ENCODE measurements at regions not wholly inside any gene's neighbourhood (a gene's known extent, or its start where the extent isn't known, plus 50 kb on each side); places are given as distances from the start of the nearest gene placed in this dataset.

DNA sequence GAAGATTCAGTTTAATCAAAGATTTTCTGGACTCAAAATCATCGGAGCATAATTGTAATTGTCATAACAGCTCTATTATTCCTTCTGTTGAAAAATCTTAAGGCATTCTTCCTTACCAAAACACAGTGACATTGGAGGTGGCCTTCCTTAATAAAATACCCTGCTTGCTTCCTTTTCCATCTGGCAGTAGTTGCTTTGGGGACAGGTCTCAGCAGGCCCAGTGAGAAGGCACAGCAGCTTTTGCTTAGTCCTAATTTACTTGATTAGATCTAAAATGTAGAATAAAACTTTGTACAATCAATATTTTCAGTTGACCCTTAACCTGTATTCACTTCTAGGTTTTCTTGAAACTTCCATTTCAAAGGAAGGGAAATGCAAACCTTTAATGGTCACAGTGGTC is 471.6 kb downstream of the PCDH20 start:
- H3K4me1 ChIP-seq, result no peaks in the 10 kb centered on the region
- no peak overlapping the region for H3K27ac ChIP-seq
- TF ChIP-seq, protein P1, sequence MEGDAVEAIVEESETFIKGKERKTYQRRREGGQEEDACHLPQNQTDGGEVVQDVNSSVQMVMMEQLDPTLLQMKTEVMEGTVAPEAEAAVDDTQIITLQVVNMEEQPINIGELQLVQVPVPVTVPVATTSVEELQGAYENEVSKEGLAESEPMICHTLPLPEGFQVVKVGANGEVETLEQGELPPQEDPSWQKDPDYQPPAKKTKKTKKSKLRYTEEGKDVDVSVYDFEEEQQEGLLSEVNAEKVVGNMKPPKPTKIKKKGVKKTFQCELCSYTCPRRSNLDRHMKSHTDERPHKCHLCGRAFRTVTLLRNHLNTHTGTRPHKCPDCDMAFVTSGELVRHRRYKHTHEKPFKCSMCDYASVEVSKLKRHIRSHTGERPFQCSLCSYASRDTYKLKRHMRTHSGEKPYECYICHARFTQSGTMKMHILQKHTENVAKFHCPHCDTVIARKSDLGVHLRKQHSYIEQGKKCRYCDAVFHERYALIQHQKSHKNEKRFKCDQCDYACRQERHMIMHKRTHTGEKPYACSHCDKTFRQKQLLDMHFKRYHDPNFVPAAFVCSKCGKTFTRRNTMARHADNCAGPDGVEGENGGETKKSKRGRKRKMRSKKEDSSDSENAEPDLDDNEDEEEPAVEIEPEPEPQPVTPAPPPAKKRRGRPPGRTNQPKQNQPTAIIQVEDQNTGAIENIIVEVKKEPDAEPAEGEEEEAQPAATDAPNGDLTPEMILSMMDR (IDR thresholded peaks at IDR 0.05), result no peak
- no peaks in the 10 kb centered on the region for H3K27me3 ChIP-seq
- no peak overlapping the region for H3K4me3 ChIP-seq
- WGBS, 2 donors, result 90% methylated on average over 1 of the region's 1 CpG
- ATAC-seq (no peak), FAIRE-seq (no peak), DNase-seq (no peak)
- intact Hi-C loops (cut with DNase I), result no loop called here
- no peaks in the 10 kb centered on the region for H3K36me3 ChIP-seq
- no peaks in the 10 kb centered on the region for H3K9me3 ChIP-seq

DNA sequence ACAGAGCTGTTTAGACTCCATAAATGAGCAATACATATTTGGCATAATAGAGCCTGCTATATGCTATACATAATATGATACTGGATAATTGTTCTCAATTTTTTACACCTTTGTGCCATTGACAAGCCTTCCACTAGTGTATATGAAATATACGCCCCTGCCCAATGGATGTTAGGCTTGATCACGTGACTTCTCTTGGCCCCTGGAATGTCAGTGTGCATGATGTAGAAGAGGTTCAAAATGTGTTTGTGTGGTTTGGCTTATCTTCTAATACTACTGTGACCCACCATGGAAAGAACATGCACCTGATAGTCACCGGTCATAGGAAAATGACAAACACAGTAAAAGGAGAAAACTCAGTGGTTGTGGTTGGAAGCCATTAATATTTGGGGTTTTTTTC is 479.4 kb downstream of the PCDH20 start:
- TF ChIP-seq, protein P1 (IDR thresholded peaks at IDR 0.05), result no peak
- 51 to 65% methylated on average over 3 of the region's 3 CpGs for WGBS, 2 donors
- H3K27me3 ChIP-seq, result no peaks in the 10 kb centered on the region
- no peaks in the 10 kb centered on the region for H3K4me1 ChIP-seq
- ATAC-seq, result no peak
- H3K36me3 ChIP-seq, result no peaks in the 10 kb centered on the region
- no peaks in the 10 kb centered on the region for H3K9me3 ChIP-seq
- intact Hi-C loops (cut with DNase I), result no loop called here
- no peak for FAIRE-seq
- DNase-seq, result no peak
- H3K4me3 ChIP-seq, result no peak overlapping the region
- H3K27ac ChIP-seq, result no peak overlapping the region

DNA sequence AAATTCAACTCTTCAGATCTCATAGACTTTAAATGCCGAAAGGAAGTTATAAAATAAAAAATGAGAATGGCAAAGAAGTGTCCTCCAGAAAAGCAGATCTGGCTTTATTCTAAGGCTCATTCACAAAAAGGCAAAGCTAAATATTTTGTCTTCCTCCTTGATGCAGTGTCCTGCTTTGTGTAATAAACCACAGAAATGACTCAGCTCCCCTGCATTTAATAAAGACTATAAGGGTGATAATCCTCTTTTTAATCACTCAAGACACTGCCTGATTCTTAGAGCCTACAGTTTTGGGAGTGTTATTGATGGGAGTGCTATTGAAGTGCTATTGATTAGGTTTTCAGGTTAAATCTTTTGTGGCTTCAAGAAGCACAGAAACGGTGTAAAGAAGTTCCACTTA is 482.0 kb downstream of the PCDH20 start:
- no peak overlapping the region for H3K27ac ChIP-seq
- 78 to 82% methylated on average over 2 of the region's 2 CpGs for WGBS, 2 donors
- intact Hi-C loops (cut with DNase I), result no loop called here
- TF ChIP-seq, protein P1 (IDR thresholded peaks at IDR 0.05), result no peak
- DNase-seq (no peak), FAIRE-seq (no peak), ATAC-seq (no peak)
- no peaks in the 10 kb centered on the region for H3K9me3 ChIP-seq
- H3K4me3 ChIP-seq, result no peak overlapping the region
- H3K36me3 ChIP-seq, result no peaks in the 10 kb centered on the region
- no peaks in the 10 kb centered on the region for H3K4me1 ChIP-seq
- H3K27me3 ChIP-seq, result no peaks in the 10 kb centered on the region

DNA sequence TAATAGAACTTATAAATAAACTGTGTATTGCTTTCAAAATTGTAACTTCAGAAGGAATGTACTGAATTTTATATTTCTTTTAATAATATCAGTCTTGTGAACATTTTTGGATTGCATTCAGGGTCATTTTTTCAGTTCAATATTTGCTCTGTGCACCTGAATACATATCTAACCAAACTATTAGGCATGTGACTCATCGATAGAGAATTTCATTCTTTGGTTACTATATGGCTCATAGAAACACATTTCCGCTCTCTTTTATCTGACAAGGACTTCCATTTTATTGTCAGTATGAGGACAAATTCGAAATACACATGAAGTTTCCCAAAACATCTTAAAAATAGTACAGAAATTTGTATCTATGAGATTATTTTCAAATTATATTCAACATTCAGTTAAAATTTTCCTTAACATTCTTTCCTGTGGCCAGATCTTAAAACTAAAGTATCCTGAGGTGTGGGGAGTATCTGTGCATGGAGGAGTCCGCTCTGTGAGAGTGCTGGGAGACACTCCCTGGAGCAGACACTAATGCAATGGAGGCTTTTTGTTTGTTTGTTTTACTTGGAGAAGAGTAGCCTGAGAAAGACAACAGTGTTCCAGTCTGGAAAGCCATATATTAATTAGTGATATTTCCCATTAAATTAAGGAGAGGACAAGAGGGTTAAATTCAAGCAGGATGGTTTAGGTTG is 483.6 kb downstream of the PCDH20 start:
- FAIRE-seq (no peak), DNase-seq (no peak), ATAC-seq (peak in 3 of 4 donors; percentile 64 to 70 (median 67))
- no peak overlapping the region for H3K4me3 ChIP-seq
- no peaks in the 10 kb centered on the region for H3K9me3 ChIP-seq
- no peaks in the 10 kb centered on the region for H3K27me3 ChIP-seq
- H3K27ac ChIP-seq, result no peak overlapping the region
- no peaks in the 10 kb centered on the region for H3K36me3 ChIP-seq
- 12 to 26% methylated on average over 4 of the region's 4 CpGs for WGBS, 2 donors
- no peaks in the 10 kb centered on the region for H3K4me1 ChIP-seq
- TF ChIP-seq, protein P1 (IDR thresholded peaks at IDR 0.05), result no peak
- intact Hi-C loops (cut with DNase I), result no loop called here

DNA sequence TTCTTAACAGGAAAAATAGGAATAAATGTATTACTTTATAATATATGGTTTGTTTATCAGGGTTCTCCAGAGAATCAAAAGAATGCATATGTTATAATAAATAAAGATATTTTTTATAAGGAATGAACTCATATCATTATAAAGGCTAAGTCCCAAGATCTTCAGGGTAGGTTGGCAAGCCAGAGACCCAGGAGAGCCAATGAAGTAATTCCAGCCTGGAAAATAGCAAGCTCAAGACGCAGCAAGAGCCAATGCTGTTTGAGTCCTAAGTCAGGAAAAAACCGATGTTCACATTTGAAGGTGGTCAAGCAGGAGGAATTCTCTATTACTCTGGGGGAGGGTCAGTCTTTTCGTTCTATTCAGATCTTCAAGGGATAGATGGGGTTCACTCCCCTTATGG is 490.0 kb downstream of the PCDH20 start:
- no peak for FAIRE-seq
- no peaks in the 10 kb centered on the region for H3K9me3 ChIP-seq
- H3K4me1 ChIP-seq, result no peaks in the 10 kb centered on the region
- intact Hi-C loops (cut with DNase I), result no loop called here
- H3K27ac ChIP-seq, result no peak overlapping the region
- H3K36me3 ChIP-seq, result no peaks in the 10 kb centered on the region
- no peak overlapping the region for H3K4me3 ChIP-seq
- no peak for ATAC-seq
- H3K27me3 ChIP-seq, result no peaks in the 10 kb centered on the region
- 78 to 92% methylated on average over 3 of the region's 3 CpGs for WGBS, 2 donors
- no peak for DNase-seq
- TF ChIP-seq, protein P1 (IDR thresholded peaks at IDR 0.05), result no peak
